ENCODE measurements at regions not wholly inside any gene's neighbourhood (a gene's known extent, or its start where the extent isn't known, plus 50 kb on each side); places are given as distances from the start of the nearest gene placed in this dataset.

- H3K9me3 ChIP-seq = no peaks in the 10 kb centered on the region
- no peak for DNase-seq
- H3K4me1 ChIP-seq = no peaks in the 10 kb centered on the region
- no peak overlapping the region for H3K4me3 ChIP-seq
- H3K27ac ChIP-seq = no peak overlapping the region
- H3K27me3 ChIP-seq = no peaks in the 10 kb centered on the region
- H3K36me3 ChIP-seq = no peaks in the 10 kb centered on the region
- TF ChIP-seq CTCF (IDR thresholded peaks at IDR 0.05) (no peak), POLR2A (IDR thresholded peaks at IDR 0.05) (no peak)
Observed at GRCh38 chr18:38971881-38972280, 1406.3 kb upstream of the CELF4 start.

- H3K36me3 ChIP-seq = no peaks in the 10 kb centered on the region
- no peaks in the 10 kb centered on the region for H3K4me1 ChIP-seq
- H3K9me3 ChIP-seq = no peaks in the 10 kb centered on the region
- no peak overlapping the region for H3K27ac ChIP-seq
- H3K4me3 ChIP-seq = no peak overlapping the region
- no peak for DNase-seq
- no peaks in the 10 kb centered on the region for H3K27me3 ChIP-seq
- TF ChIP-seq CTCF (IDR thresholded peaks at IDR 0.05) (no peak), POLR2A (IDR thresholded peaks at IDR 0.05) (no peak)
Observed at GRCh38 chr18:38966841-38967240, 1401.2 kb upstream of the CELF4 start.

- Histone ChIP-seq H3K9me3 (no peaks in the 10 kb centered on the region), H3K4me3 (no peak overlapping the region), H3K27ac (no peak overlapping the region), H3K4me1 (no peaks in the 10 kb centered on the region), H3K36me3 (no peaks in the 10 kb centered on the region), H3K27me3 (no peaks in the 10 kb centered on the region)
- no peak for TF ChIP-seq CTCF (IDR thresholded peaks at IDR 0.05)
- TF ChIP-seq POLR2A (IDR thresholded peaks at IDR 0.05) = no peak
- no peak for DNase-seq
Observed at GRCh38 chr18:38963943-38964660, 1398.5 kb upstream of the CELF4 start.

- Histone ChIP-seq H3K4me1 (no peaks in the 10 kb centered on the region), H3K27ac (no peak overlapping the region), H3K9me3 (no peaks in the 10 kb centered on the region), H3K4me3 (no peak overlapping the region), H3K27me3 (no peaks in the 10 kb centered on the region), H3K36me3 (no peaks in the 10 kb centered on the region)
- TF ChIP-seq CTCF (IDR thresholded peaks at IDR 0.05) = no peak
- TF ChIP-seq POLR2A (IDR thresholded peaks at IDR 0.05) = no peak
- DNase-seq = no peak
Observed at GRCh38 chr18:38961880-38962279, 1396.3 kb upstream of the CELF4 start.

GRCh38 chr18:38957736-38958135, 1392.1 kb upstream of the CELF4 start:
- Histone ChIP-seq H3K4me1 (no peaks in the 10 kb centered on the region), H3K27ac (no peak overlapping the region), H3K27me3 (no peaks in the 10 kb centered on the region), H3K36me3 (no peaks in the 10 kb centered on the region), H3K9me3 (no peaks in the 10 kb centered on the region), H3K4me3 (no peak overlapping the region)
- no peak for DNase-seq
- TF ChIP-seq POLR2A (IDR thresholded peaks at IDR 0.05) (no peak), CTCF (IDR thresholded peaks at IDR 0.05) (no peak)

- Histone ChIP-seq H3K27ac (no peak overlapping the region), H3K9me3 (no peaks in the 10 kb centered on the region), H3K36me3 (no peaks in the 10 kb centered on the region), H3K27me3 (no peaks in the 10 kb centered on the region), H3K4me1 (no peaks in the 10 kb centered on the region), H3K4me3 (no peak overlapping the region)
- no peak for DNase-seq
- no peak for TF ChIP-seq CTCF (IDR thresholded peaks at IDR 0.05)
- TF ChIP-seq POLR2A (IDR thresholded peaks at IDR 0.05) = no peak
Observed at GRCh38 chr18:38956068-38956467, 1390.5 kb upstream of the CELF4 start.

Data from Peyer's patch (tissue), 4 donors.